Stimulated activated CD4-positive, alpha-beta T cell treated with anti-CD3 and anti-CD28 coated beads, Interleukin-4, amount 100 ng/mL, for 24 hours (primary cell): ENCODE measurements at regions not wholly inside any gene's neighbourhood (a gene's known extent, or its start where the extent isn't known, plus 50 kb on each side); places are given as distances from the start of the nearest gene placed in this dataset.

Experiments
- DNase-seq: peaks from one replicate; pipeline ENCODE4 v3.0.0-alpha.2; 2020

DNA sequence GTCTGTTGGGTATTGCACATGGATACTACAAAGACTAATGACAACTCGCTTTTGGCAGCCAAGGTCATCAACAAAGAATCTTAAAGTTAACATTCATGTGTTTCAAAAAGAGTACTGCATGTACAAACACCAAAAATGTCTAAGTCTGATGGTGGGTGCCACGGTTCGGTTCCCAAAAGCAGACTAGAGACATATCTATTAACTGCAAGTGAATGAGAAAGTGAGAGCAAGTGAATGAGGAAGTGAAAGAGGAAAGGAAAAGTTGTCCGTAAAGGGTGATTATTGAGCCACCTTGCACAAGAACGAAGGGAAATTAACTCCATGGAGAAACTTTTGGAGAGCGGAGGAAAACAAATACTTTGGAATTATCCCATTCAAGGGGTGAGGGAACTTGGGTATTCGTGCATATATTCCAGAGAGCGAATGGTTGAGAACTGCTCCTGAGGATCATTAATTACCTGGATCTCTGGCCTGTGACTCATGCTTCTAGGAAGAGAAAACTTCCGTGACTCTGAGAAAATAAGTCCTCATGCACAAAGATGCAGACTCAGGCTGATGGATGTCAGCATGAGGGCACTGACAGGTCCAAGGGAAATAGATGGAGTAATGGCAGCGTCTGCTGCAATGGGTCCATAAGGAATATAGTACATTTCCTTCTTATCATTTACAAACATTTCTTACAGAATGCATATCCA lies 336.5 kb upstream of the TGFBR2 start:
- DNase-seq = no peak

GRCh38 chr3:30271781-30272180 lies 334.6 kb upstream of the TGFBR2 start:
- DNase-seq = no peak

GRCh38 chr3:30273304-30274072 lies 332.9 kb upstream of the TGFBR2 start:
- no peak for DNase-seq

DNA sequence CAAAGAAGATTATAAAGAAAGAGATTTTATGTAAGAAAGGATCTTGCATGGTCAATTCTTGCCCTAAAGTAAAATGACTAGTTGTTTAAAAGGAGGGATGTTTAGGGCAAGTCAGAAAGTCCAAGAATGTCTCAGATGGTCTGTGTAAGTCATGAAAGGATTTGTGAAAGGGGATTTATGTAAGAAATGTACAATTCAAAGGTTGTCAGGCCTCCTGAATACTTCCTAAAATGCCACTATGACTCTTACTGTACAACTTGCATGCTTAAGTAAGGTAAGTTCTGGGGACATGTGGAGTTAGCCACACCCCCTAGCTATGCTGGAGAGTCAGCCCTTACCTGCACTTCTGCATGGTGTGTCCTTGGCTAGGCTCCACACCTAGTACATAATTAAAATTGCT lies 328.9 kb upstream of the TGFBR2 start:
- DNase-seq = no peak

- DNase-seq = no peak
Observed at GRCh38 chr3:30281526-30281925, 324.9 kb upstream of the TGFBR2 start.

DNA sequence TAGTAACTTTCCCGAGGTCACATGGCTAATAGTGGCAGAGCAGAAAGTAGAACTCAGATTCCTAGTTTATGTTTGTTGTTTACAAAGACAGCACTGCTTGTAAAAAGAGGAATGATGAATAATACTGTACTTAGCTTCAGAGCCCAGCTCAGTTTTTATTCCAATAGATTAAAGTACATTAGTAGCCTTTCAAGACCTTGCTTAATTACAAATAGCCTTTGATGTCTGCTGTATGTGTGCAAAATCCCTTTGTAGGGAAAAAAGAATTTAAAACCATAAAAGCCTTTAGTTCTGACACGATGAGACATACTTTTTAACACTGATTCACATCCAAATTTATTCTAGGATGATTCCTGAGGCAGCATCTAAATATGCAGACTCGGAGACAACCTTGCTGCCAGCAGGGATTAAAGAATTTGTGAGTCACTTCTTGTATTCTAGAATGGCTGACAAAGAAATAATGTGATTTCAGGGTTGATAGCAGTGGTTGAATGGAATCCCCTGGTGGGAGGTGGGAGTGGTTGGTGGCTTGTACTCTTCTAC lies 324.2 kb upstream of the TGFBR2 start:
- DNase-seq = peak; percentile 9

DNA sequence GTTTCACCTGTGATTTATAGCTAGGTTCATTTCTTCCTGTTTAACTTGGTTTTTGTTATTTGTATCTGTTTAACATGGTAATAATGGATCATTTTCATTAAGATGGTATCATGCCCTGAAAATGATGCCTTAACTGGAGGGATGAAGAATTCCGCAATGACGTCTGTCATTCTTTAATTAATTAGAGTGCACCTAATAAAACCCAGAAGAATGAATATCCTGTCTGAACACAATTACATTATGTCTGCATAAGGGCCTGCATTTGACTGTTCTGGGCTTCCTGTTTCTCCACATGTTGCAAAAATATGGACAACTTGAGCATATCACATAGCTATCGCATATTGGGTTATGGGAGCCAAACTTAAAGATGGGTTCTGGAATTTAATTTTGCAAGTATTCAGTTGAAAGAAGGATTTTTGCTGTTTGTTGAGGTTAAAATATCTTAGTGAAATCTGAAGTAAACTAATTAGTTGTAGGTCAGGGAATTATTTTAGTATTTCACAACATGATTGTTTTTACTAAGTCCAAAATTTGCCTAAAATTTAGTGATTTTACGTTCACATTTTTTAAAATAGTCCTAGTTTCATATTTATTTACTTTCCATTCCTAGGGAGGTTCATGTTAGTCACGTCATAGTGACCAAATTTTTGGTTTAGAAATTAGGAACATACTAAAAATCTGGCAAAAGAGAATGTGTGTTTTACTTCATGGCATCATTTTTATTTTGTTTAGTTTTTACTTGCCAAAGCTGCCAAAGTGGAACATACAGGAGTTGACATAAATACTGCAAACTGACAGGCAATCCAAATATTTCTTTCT lies 321.0 kb upstream of the TGFBR2 start:
- DNase-seq = no peak

DNA sequence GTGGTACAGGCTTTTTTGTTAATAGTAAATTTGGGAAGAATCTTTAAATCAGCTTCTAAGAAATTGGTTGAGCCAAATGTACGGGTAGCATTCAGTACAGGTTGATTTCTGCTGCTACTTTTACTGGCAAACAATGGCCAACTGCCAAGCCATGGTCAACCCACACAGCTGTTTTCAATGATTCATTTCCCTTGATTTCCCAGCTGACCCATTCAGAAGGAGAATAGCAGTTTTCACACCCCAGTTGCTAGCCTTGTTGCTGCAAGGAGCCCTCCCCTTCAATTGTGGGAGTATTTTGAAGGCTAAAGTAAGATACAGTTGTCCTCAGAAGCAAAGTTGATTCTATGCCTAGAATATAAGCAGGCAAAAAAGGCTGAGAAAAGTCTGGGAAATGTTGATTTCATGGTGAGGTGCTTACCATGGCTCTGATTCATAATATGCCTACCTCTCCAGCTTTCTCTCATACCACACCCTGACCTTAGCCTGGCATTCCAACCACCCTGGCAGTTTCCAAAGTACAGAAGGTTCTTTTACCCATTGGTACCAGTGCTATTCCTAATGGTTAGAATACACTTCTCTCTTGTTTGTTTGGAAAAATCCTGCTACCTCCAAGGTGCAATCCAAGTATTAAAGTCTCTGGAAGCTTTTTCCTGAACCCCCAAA lies 320.3 kb upstream of the TGFBR2 start:
- DNase-seq = peak; percentile 11

DNA sequence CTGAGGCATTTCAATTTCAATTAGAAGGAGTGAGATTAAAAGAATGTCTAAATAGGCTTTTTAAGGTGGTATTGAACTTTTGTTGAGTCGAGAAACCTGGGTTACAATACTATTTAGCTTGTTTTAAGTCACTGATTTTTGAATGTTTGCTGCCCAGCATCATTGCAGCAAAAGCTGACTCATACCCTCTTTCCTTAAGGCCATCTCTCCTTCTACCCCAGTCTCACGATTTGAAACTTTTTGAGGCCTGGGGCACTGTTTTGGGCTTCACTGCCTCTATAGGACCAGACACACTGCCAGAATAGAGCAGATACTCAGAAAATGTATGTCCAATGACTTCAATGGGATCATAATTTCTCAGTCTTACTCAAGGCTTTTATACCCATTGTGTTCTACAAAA lies 319.6 kb upstream of the TGFBR2 start:
- DNase-seq = no peak

- DNase-seq = no peak
Observed at GRCh38 chr3:30288830-30289229, 317.6 kb upstream of the TGFBR2 start.

GRCh38 chr3:30289324-30289723 lies 317.1 kb upstream of the TGFBR2 start:
- no peak for DNase-seq

DNA sequence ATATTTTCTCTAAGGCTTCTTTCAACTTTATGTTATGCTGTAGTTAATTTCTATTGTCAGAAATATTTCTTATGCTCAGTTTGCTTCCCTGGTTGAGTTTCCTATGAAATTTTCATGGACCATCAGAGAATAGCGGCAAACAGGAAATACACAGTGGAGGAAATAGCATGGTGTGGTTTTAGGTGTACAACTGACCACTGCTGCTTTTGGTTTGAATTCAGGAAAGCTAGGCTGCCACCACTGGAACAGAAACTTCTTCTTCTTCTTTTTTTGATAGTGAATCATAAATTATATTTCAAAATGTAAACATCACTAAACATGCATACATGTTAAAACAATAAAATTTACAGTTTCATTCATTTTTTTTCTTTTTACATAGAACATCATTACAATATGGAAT lies 316.6 kb upstream of the TGFBR2 start:
- no peak for DNase-seq

DNA sequence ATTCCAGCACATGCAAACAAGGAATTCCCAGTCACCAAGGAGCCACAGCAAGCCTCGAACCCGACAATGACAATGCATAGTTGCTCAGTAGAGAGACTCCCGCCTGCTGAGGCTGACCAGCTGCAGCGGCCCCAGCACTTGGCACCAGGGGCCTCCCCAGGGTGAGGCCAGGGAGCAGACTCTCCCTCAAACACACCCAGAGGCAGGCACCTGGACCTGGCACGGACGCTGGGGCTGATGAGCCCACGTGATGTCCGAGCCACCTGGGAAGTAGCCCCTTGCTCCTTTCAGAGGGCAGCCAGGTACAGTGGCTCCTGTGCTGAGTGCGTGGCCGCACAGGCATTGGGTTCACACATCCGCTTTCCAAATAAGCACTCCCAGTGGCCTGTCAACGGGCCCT lies 315.9 kb upstream of the TGFBR2 start:
- no peak for DNase-seq

DNA sequence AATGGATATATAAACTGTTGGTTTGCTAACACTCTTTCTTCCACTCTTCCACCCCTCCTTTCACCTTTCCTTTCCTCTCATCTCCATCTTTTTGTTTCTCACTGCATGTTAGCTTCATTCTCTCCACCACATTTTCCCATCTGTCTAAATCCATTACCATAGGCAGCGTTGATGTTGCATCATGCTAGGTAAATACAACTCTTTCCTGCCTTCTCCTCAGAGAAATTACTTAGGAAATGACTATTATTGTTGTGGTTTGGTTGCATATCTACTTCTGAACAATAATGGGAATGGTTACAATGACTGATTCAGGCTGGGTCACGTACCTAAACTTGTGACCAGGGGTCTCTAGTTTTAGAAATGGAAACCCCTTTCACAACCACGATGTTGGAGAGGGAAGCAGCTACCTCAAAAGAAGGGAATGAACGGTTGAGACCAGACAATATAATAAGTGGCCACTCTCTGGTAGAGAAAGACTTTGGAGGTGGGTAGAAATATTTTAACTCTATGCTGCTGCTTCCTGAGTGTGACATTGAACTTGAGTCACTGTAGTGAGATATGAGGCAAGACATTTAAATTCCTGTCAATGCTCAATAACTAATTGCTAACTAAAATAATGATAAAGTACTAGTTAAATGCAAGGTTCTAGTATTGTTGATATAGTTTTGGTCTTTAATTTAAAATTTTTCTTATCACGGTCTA lies 314.1 kb upstream of the TGFBR2 start:
- no peak for DNase-seq

DNA sequence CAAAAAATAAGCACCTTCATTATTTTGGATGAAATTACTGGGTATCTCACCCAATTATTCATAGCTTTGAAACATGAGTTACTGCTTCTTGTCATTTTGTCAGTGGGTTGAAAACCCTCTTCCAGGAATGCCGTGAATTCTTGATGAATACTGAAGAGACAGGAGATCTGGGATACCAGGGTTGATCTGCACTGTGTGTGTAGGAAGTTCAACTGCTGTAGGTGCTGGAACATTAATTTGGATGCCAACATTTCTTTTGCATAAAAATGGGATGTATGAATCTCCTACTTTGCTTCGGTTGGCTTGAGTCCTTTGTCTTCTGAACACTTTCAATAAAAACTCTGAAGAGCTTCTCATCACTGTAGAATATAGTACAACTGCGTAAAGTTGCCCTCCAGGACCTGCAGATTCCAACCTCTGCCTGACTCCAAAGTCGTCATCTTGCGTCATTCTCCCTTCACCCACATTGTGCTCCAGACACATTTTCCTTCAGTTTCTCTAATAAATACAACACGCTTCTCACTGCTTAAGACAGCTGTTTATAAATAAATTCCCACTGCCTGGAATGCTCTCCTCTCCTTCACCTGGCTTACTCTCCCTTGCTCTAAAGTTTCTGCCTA lies 312.7 kb upstream of the TGFBR2 start:
- no peak for DNase-seq

- no peak for DNase-seq
Observed at GRCh38 chr3:30294241-30294667, 312.1 kb upstream of the TGFBR2 start.

DNA sequence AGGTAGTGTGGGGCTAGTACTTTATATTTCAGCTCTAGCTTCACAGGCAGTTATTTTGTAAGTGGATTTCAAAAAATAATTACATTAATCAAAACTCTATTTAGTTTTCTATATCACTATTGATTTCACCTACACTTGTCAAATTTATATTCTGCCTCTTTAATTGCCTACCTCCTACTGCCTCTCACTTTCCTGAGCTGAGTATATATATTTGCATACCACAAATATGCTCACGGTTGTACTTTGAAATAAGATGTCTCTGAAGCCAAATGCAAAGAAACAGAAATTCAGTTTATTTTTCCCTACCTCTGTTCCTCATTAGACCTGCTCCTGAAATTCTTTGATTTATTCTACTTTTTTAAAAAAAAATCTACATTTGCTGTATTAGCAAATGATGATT lies 309.3 kb upstream of the TGFBR2 start:
- DNase-seq = no peak

DNA sequence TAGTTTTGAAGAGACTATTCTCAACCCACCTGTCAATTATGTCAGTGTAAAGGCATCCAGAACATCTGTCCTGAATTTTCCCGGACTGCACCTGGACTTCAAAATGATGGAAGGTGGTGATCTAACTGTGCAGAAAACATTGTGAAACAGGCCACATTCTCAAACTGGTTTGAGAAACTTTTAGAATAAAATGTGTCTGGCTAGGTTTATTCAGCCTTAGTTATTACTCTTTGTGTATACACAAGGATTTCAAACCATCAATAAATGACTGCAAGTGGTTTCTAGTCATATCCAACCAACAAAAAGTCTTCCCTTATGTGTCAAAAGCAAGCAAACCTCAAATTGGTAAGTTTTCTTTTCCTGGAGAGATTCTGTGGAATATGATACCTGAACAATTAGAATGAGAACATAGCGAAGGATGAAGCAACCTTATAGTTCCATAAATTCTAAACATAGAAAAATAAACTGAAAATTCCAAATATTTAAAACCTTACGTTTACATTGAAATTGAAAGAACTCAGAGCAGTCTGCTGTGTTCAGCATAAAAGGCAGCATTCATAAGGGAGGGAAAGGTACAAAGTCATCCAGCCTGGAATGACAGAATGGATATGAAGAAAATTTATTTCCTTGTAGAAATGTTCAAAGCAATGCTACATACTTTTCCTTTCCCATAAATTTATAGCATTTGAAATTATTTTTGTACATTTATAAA lies 306.6 kb upstream of the TGFBR2 start:
- no peak for DNase-seq

GRCh38 chr3:30300809-30301208 lies 305.6 kb upstream of the TGFBR2 start:
- no peak for DNase-seq

DNA sequence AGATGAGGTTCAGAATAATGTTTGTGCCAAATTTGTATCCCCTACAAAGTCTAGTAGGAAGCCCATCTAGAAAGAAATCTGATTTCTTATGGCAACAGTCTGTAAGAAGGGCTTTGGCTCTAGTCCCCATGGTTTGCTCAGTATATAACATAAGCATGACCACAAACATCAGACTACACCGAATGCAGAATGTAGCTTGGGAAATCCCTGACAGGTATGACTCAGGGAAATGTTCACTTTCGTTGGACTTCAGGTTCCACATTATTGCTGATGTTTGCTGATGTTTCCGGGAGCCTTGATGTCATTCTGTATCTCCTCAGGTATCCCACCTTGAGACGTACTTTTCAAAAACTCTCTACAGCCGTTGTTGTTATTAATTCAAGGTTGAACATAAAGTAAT lies 304.4 kb upstream of the TGFBR2 start:
- DNase-seq = no peak

GRCh38 chr3:30303770-30304169 lies 302.6 kb upstream of the TGFBR2 start:
- DNase-seq = no peak
